ENCODE measurements at regions not wholly inside any gene's neighbourhood (a gene's known extent, or its start where the extent isn't known, plus 50 kb on each side); places are given as distances from the start of the nearest gene placed in this dataset.
"Not testable (repeated sequence)": the region's sequence is repeated elsewhere in the genome, so short reads cannot be mapped to it uniquely, and the experiment has no call there.

DNA sequence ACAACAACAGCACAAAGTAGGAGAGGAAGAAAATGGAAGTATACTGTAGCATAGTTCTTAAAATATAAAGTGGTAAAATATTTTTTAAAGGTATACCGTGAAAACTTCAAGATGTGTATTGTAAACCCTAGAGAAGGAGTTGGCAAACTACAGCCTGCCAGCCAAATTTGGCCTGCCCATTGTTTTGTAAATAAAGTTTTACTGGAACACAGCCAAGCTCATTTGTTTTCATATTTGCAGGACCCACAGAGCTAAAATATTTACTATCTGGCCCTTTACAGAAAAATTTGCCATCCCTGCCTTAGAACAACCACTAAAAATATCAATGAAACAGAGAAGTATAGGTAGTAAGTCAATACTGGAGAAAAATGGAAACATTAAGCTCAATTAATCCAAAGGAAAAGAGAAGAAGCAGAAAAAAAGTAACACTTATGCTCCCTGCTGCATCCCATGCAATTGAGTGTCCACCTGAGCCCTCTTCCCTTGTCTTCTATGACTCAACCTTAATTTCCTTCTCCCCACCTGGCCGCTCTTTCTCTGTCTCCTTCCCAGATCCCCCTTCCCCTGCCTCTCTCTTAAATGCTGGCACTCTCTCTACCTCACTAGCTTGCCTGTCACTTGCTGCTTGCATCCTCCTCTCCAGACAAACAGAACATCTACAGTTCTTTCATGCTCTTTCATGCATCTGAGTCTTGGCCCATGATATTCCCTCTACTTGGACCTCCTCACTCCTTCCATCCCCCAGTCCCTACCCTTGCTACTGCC, 50.6 kb upstream of the FER start:
- Histone ChIP-seq H3K4me3 (ENCODE audit: low read length) (no peak overlapping the region), H3K27ac (ENCODE audit: low read depth, low read length) (no peak overlapping the region), H3K9me3 (ENCODE audit: low read length) (no peaks in the 10 kb centered on the region), H3K36me3 (ENCODE audit: insufficient read depth, low read length) (no peaks in the 10 kb centered on the region), H3K4me1 (ENCODE audit: insufficient read depth, low read length) (no peaks in the 10 kb centered on the region), H3K27me3 (ENCODE audit: insufficient read depth, low read length, poor library complexity, severe bottlenecking) (no peaks in the 10 kb centered on the region)
- Mint-ChIP-seq H3K27me3 (peaks cover 0 to 3% of the 10 kb centered on the region in 2 donors), H3K4me3 (no peak overlapping the region), H3K27ac (no peak overlapping the region), H3K36me3 (no peaks in the 10 kb centered on the region), H3K9me3 (no peaks in the 10 kb centered on the region), H3K4me1 (no peaks in the 10 kb centered on the region)
- POLR2A ChIA-PET = no interaction called here
- CTCF ChIA-PET = interaction anchor here (0.7 to 1.4 kb wide), 2 partner anchors 9 to 24 kb away, joined by 3 read pairs; no protein-coding TSS in a partner anchor
- no peak for DNase-seq

DNA sequence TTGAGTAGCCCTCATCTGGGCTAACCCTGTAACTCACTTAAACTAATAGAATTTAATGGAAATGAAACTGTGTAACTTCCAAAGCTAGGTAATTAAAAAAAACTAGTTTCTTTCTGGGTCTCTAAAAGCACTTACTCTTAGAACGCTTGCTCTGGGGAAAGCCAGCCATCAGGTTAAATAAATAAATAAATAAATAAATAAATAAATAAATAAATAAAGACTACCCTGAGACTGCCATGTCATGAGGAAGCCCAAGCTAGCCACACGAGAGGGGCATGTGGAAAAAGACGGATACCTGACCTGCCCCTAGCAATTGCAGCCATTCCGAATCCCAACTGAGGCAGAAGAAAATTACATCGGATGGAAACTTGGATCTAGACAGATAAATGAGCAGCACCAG, 51.3 kb upstream of the FER start:
- Histone ChIP-seq H3K27me3 (ENCODE audit: insufficient read depth, low read length, poor library complexity, severe bottlenecking) (no peaks in the 10 kb centered on the region), H3K4me1 (ENCODE audit: insufficient read depth, low read length) (no peaks in the 10 kb centered on the region), H3K27ac (ENCODE audit: low read depth, low read length) (no peak overlapping the region), H3K4me3 (ENCODE audit: low read length) (no peak overlapping the region), H3K9me3 (ENCODE audit: low read length) (no peaks in the 10 kb centered on the region), H3K36me3 (ENCODE audit: insufficient read depth, low read length) (no peaks in the 10 kb centered on the region)
- H3K9me3 Mint-ChIP-seq = no peaks in the 10 kb centered on the region
- no peaks in the 10 kb centered on the region for H3K36me3 Mint-ChIP-seq
- CTCF ChIA-PET = interaction anchor here (1.4 kb wide), 1 partner anchor 23 kb away, joined by 3 read pairs; no protein-coding TSS in a partner anchor
- no peak for DNase-seq
- POLR2A ChIA-PET = no interaction called here
- no peaks in the 10 kb centered on the region for H3K4me1 Mint-ChIP-seq
- H3K4me3 Mint-ChIP-seq = no peak overlapping the region
- peaks cover 0 to 3% of the 10 kb centered on the region in 2 donors for H3K27me3 Mint-ChIP-seq
- H3K27ac Mint-ChIP-seq = no peak overlapping the region

DNA sequence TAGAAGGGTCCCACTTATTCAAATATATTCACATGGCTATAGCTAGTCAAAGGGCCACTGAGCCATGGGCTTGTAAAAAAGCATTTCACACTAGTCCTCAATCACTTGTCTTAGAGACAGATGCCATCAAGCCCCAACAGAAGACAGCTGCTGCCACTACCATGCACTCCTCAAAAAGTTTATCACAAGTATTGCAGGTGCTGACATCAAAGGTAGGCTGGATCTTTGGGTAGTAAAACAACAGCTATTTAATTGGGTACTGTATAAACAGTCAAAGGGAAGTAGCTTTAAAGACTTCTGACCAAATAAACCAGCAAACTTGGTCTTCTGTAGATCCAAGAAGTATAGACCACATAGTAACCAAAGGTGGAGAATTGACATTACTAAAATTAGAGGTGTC, 59.2 kb upstream of the FER start:
- H3K4me3 Mint-ChIP-seq = no peak overlapping the region

DNA sequence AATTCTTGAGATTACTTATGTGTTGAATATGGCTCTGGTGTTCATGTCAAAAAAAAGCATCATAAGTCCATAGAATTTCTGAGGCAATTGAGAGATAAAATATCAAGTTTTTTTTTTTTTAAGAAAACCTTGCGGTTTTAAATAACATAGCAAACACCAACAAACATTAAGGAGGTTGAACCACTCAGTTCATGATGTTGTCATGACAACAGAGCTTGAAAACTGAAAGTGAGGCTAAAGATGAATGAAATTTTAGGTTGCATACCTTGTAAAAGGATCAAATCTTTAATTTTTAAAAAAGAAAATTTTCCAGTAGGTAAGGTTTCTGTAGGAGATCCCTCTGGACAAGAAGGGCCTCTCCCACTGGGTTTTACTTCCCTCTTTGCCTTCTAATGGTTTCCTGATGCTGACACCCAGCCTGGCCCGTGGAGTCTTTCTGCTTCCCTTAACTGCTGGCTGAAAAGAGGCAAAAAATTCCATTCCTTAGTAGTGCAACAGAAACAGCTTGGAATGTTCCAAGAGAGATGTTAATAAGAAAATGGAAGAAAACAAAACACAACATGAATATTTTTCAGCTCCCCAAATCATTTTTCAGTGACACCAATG, 60.0 kb upstream of the FER start:
- Histone ChIP-seq H3K27me3 (ENCODE audit: insufficient read depth, low read length, poor library complexity, severe bottlenecking) (no peaks in the 10 kb centered on the region), H3K9me3 (ENCODE audit: low read length) (no peaks in the 10 kb centered on the region), H3K4me3 (ENCODE audit: low read length) (no peak overlapping the region), H3K4me1 (ENCODE audit: insufficient read depth, low read length) (no peaks in the 10 kb centered on the region), H3K36me3 (ENCODE audit: insufficient read depth, low read length) (no peaks in the 10 kb centered on the region), H3K27ac (ENCODE audit: low read depth, low read length) (no peak overlapping the region)
- Mint-ChIP-seq H3K4me1 (peaks cover 0 to 3% (median 2%) of the 10 kb centered on the region in 3 donors), H3K9me3 (no peaks in the 10 kb centered on the region), H3K36me3 (no peaks in the 10 kb centered on the region), H3K4me3 (peak overlapping the region in 1 of 7 donors; percentile 2), H3K27me3 (no peaks in the 10 kb centered on the region), H3K27ac (peak overlapping the region in 1 of 8 donors; percentile 56)
- DNase-seq = no peak
- ChIA-PET CTCF (no interaction called here), POLR2A (no interaction called here)

More for the DNA sequence above, 59.2 kb upstream of the FER start:
- no peak overlapping the region for H3K27ac Mint-ChIP-seq
- peaks cover 0 to 3% (median 2%) of the 10 kb centered on the region in 3 donors for H3K4me1 Mint-ChIP-seq
- Histone ChIP-seq H3K27ac (ENCODE audit: low read depth, low read length) (no peak overlapping the region), H3K4me3 (ENCODE audit: low read length) (no peak overlapping the region), H3K27me3 (ENCODE audit: insufficient read depth, low read length, poor library complexity, severe bottlenecking) (no peaks in the 10 kb centered on the region), H3K9me3 (ENCODE audit: low read length) (no peaks in the 10 kb centered on the region), H3K36me3 (ENCODE audit: insufficient read depth, low read length) (no peaks in the 10 kb centered on the region), H3K4me1 (ENCODE audit: insufficient read depth, low read length) (no peaks in the 10 kb centered on the region)
- POLR2A ChIA-PET = no interaction called here
- no peak for DNase-seq
- CTCF ChIA-PET = interaction anchor here (1.4 kb wide), 1 partner anchor 11 kb away, joined by 4 read pairs; no protein-coding TSS in a partner anchor
- no peaks in the 10 kb centered on the region for H3K27me3 Mint-ChIP-seq
- H3K9me3 Mint-ChIP-seq = no peaks in the 10 kb centered on the region
- H3K36me3 Mint-ChIP-seq = no peaks in the 10 kb centered on the region

DNA sequence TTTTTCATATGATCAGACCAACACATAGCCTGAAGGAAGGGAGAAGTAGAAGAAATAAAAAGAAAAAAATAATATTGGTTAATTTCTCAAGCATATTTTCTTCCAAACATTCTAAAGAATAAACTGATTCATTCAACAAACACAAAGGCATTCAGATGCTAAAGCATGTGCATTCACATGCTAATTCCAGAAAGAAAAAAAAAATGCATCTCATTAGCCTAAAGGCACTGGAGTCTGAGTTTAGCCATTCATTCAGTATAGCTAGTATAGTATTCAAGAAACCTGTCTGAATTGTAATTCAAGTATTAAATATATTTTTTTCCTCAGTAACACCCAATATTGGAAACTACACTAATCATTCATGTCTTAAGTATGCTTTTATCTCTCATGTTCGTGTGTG, 61.0 kb upstream of the FER start:
- no peak for DNase-seq
- peaks cover 0 to 4% (median 3%) of the 10 kb centered on the region in 3 donors for H3K4me1 Mint-ChIP-seq
- Histone ChIP-seq H3K4me1 (ENCODE audit: insufficient read depth, low read length) (no peaks in the 10 kb centered on the region), H3K36me3 (ENCODE audit: insufficient read depth, low read length) (no peaks in the 10 kb centered on the region), H3K9me3 (ENCODE audit: low read length) (no peaks in the 10 kb centered on the region), H3K4me3 (ENCODE audit: low read length) (no peak overlapping the region), H3K27me3 (ENCODE audit: insufficient read depth, low read length, poor library complexity, severe bottlenecking) (no peaks in the 10 kb centered on the region), H3K27ac (ENCODE audit: low read depth, low read length) (no peak overlapping the region)
- H3K9me3 Mint-ChIP-seq = no peaks in the 10 kb centered on the region
- no peak overlapping the region for H3K4me3 Mint-ChIP-seq
- ChIA-PET CTCF (no interaction called here), POLR2A (no interaction called here)
- H3K27me3 Mint-ChIP-seq = no peaks in the 10 kb centered on the region
- no peak overlapping the region for H3K27ac Mint-ChIP-seq
- H3K36me3 Mint-ChIP-seq = no peaks in the 10 kb centered on the region

DNA sequence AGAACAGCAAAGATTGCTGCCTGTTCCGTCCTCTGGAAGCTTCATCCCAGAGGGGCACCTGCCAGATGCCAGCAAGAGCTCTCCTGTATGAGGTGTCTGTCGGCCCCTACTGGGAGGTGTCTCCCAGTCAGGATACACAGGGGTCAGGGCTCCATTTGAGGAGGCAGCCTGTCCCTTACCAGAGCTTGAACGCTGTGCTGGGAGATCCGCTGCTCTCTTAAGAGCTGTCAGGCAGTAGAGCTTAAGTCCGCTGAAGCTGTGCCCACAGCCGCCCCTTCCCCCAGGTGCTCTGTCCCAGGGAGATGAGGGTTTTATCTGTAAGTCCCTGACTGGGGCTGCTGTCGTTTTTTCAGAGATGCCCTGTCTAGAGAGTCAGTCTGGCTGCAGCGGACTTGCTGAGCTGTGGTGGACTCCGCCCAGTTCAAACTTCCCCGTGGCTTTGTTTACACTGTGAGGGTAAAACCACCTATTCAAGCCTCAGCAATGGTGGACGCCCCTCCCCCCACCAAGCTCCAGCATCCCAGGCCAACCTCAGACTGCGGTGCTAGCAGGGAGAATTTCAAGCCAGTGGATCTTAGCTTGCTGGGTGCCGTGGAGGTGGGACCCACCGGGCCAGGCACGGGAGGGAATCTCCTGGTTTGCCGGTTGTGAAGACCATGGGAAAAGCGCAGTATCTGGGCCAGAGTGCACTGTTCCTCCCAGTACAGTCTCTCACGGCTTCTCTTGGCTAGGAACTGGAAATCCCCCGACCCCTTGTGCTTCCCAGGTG, 62.1 kb upstream of the FER start:
- H3K27me3 ChIP-seq (ENCODE audit: insufficient read depth, low read length, poor library complexity, severe bottlenecking); H3K36me3 ChIP-seq (ENCODE audit: insufficient read depth, low read length); H3K9me3 ChIP-seq (ENCODE audit: low read length); H3K4me1 Mint-ChIP-seq; H3K27ac ChIP-seq (ENCODE audit: low read depth, low read length); H3K4me3 ChIP-seq (ENCODE audit: low read length); H3K36me3 Mint-ChIP-seq; POLR2A ChIA-PET; H3K27ac Mint-ChIP-seq; H3K9me3 Mint-ChIP-seq; DNase-seq; H3K27me3 Mint-ChIP-seq; H3K4me1 ChIP-seq (ENCODE audit: insufficient read depth, low read length); H3K4me3 Mint-ChIP-seq: not testable (repeated sequence)
- CTCF ChIA-PET = interaction anchor here (0.8 kb wide), 1 partner anchor 754 kb away, joined by 3 read pairs; no protein-coding TSS in a partner anchor

DNA sequence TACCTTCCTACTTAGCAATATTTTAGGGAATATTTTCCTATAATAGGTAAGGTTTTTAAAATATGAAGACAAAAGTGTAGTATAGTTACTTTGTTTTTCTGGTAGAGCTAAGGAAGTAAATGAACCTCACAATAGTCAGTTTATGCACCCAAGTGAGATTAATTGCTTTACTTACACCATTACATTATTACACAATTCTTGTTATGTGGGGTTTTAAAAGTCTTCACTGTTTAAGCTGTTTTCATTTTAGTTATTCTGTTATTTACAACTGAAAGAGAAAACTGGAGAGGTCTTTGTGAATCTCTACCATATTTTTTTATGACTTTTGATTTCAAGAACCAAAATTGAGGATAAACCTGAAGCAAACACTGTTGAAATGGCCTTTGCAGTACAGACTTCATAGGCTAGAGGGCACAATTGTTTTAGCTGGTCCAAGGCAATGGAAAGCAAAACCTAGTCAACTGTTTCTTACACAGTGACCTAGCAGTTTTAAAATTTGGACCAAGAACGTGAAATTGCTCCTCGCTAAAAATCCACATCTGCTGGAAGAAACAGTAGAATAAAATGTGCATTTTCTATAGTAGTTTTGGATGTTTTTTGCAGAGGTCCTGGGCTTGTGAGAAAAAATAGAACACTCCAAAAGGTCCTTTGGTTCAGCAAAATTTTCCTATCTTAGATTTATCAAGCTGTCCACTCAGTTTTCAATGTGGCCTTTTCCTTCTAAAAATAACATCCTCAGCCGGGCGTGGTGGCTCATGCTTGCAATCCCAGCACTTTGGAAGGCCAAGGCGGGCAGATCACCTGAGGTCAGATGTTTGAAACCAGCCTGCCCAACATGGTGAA, 66.4 kb upstream of the FER start:
- peak in 2 of 5 donors; percentile 30 to 31 for DNase-seq
- no peak overlapping the region for H3K4me3 ChIP-seq (ENCODE audit: low read length)

More for the DNA sequence above, 66.4 kb upstream of the FER start:
- no peak overlapping the region for H3K27ac Mint-ChIP-seq
- no peaks in the 10 kb centered on the region for H3K9me3 ChIP-seq (ENCODE audit: low read length)
- peaks cover 0 to 2% (median 0%) of the 10 kb centered on the region in 3 donors for H3K4me1 Mint-ChIP-seq
- ChIA-PET POLR2A (no interaction called here), CTCF (interaction anchor here (0.7 to 1.6 kb wide), 4 partner anchors 10 to 784 kb away, joined by 3 to 5 read pairs (median 5); no protein-coding TSS in a partner anchor)
- H3K9me3 Mint-ChIP-seq = no peaks in the 10 kb centered on the region
- no peaks in the 10 kb centered on the region for H3K4me1 ChIP-seq (ENCODE audit: insufficient read depth, low read length)
- H3K27ac ChIP-seq (ENCODE audit: low read depth, low read length) = no peak overlapping the region
- no peak overlapping the region for H3K4me3 Mint-ChIP-seq
- peaks cover 3 to 13% of the 10 kb centered on the region in 2 donors for H3K27me3 Mint-ChIP-seq
- no peaks in the 10 kb centered on the region for H3K36me3 ChIP-seq (ENCODE audit: insufficient read depth, low read length)
- H3K27me3 ChIP-seq (ENCODE audit: insufficient read depth, low read length, poor library complexity, severe bottlenecking) = no peaks in the 10 kb centered on the region
- no peaks in the 10 kb centered on the region for H3K36me3 Mint-ChIP-seq

Measured in CD8-positive, alpha-beta memory T cell (primary cell).